PFSK-1 (cell line): ENCODE measurements at regions not wholly inside any gene's neighbourhood (a gene's known extent, or its start where the extent isn't known, plus 50 kb on each side); places are given as distances from the start of the nearest gene placed in this dataset.

Experiments used
- FOXP2 ChIP-seq: optimal IDR thresholded peaks from 2 replicates; pipeline ENCODE3; 2011; ENCODE audit warnings: borderline replicate concordance, control low read depth, inconsistent platforms; ENCODE audit not compliant: insufficient read depth; ENCODE audit errors: extremely low read length, extremely low read depth
- POLR2AphosphoS5 ChIP-seq: IDR thresholded peaks from 2 replicates; pipeline ENCODE4 v1.6.1; 2012; ENCODE audit warnings: low read depth, mild to moderate bottlenecking, control low read depth, low read length, moderate library complexity
- REST ChIP-seq, 2 experiments: IDR thresholded peaks; 2 replicates each; pipeline versions ENCODE4 v1.6.1 to v1.8.0; 2011 to 2012; ENCODE audit warnings: low read depth in 2 of 2, low read length in 2 of 2, control low read depth in 1 of 2, inconsistent platforms in 1 of 2, mild to moderate bottlenecking in 1 of 2, moderate library complexity in 1 of 2; ENCODE audit not compliant: insufficient read depth in 1 of 2
- SIN3A ChIP-seq: IDR thresholded peaks from 2 replicates; pipeline ENCODE4 v1.6.1; 2012; ENCODE audit warnings: mild to moderate bottlenecking, low read length, moderate library complexity, borderline replicate concordance; ENCODE audit not compliant: insufficient read depth
- TAF1 ChIP-seq: IDR thresholded peaks from 2 replicates; pipeline ENCODE4 v1.6.1; 2012; ENCODE audit warnings: low read length, control low read depth, borderline replicate concordance; ENCODE audit not compliant: insufficient read depth

- TF ChIP-seq SIN3A = no peak
- no peak for TF ChIP-seq TAF1
- no peak for TF ChIP-seq FOXP2
- TF ChIP-seq REST (IDR thresholded peaks at IDR 0.05; ENCODE audit: insufficient read depth in 1 of 2, low read depth in 2 of 2, low read length in 2 of 2) = no peak
- TF ChIP-seq POLR2AphosphoS5 = no peak
Measured at GRCh38 chr7:15752377-15752776, 65.9 kb upstream of the MEOX2 start.

- TF ChIP-seq SIN3A (no peak), TAF1 (no peak), FOXP2 (no peak), REST (IDR thresholded peaks at IDR 0.05; ENCODE audit: insufficient read depth in 1 of 2, low read depth in 2 of 2, low read length in 2 of 2) (no peak), POLR2AphosphoS5 (no peak)
Measured at GRCh38 chr7:15751191-15751701, 64.8 kb upstream of the MEOX2 start.

- TF ChIP-seq POLR2AphosphoS5 (no peak), FOXP2 (no peak), SIN3A (no peak), REST (IDR thresholded peaks at IDR 0.05; ENCODE audit: insufficient read depth in 1 of 2, low read depth in 2 of 2, low read length in 2 of 2) (no peak), TAF1 (no peak)
Measured at GRCh38 chr7:15750727-15751126, 64.2 kb upstream of the MEOX2 start.

DNA sequence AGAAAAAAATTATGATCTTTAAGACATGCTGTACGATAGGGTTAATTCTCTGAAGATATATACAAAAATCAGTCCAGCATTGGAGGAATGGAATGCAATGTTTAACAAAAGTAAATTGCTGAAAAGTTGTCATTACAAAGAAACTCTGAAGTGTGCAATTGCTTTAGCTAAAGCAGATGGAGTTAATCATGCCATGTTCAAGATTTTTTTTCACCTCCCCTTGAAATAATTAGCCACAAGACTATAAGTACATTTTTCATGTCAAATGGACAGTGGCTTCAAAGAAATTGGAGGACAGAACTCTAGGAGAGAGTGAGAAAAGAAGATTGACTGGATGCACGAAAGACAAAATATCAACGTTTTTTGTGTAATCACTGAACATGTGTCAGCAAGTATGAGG lies 63.1 kb upstream of the MEOX2 start:
- no peak for TF ChIP-seq TAF1
- no peak for TF ChIP-seq SIN3A
- no peak for TF ChIP-seq POLR2AphosphoS5
- no peak for TF ChIP-seq REST (IDR thresholded peaks at IDR 0.05; ENCODE audit: insufficient read depth in 1 of 2, low read depth in 2 of 2, low read length in 2 of 2)
- no peak for TF ChIP-seq FOXP2

DNA sequence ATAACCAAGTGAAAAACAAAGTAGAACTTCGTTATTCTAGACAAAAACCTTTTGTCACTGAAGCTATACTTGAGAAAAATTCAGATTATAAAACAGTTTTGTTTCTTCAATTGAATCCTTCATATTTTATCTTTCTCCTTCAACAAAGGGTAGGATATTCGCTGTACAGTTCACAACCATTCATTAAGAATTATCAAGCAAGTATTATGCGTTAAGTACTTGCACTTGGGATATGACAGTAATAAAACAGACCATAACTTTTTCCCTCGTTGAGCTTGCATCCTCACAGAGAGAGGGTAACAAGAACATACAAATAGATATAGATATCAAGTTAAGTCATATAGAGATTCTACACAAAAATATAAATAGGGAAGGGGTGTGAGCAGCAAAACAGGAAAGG lies 61.2 kb upstream of the MEOX2 start:
- no peak for TF ChIP-seq POLR2AphosphoS5
- no peak for TF ChIP-seq FOXP2
- TF ChIP-seq SIN3A = no peak
- no peak for TF ChIP-seq TAF1
- TF ChIP-seq REST (IDR thresholded peaks at IDR 0.05; ENCODE audit: insufficient read depth in 1 of 2, low read depth in 2 of 2, low read length in 2 of 2) = no peak
